ENCODE measurements at regions not wholly inside any gene's neighbourhood (a gene's known extent, or its start where the extent isn't known, plus 50 kb on each side); places are given as distances from the start of the nearest gene placed in this dataset.
"Not testable (repeated sequence)": the region's sequence is repeated elsewhere in the genome, so short reads cannot be mapped to it uniquely, and the experiment has no call there.

- no peak for DNase-seq (ENCODE audit: low spot score)
Observed at GRCh38 chr2:150211164-150211631, 276.3 kb downstream of the RND3 start.

- DNase-seq (ENCODE audit: low spot score) = no peak
Observed at GRCh38 chr2:150209746-150210145, 277.7 kb downstream of the RND3 start.

- no peak for DNase-seq (ENCODE audit: low spot score)
Observed at GRCh38 chr2:150208689-150209088, 278.8 kb downstream of the RND3 start.

- DNase-seq (ENCODE audit: low spot score) = no peak
Observed at GRCh38 chr2:150207979-150208378, 279.5 kb downstream of the RND3 start.

- no peak for DNase-seq (ENCODE audit: low spot score)
Observed at GRCh38 chr2:150204451-150204850, 283.0 kb downstream of the RND3 start.

GRCh38 chr2:150194816-150195215 lies 292.7 kb downstream of the RND3 start:
- DNase-seq (ENCODE audit: low spot score) = not testable (repeated sequence)

- no peak for DNase-seq (ENCODE audit: low spot score)
Observed at GRCh38 chr2:150192701-150193100, 294.8 kb downstream of the RND3 start.

GRCh38 chr2:150191349-150191748 lies 296.1 kb downstream of the RND3 start:
- DNase-seq (ENCODE audit: low spot score) = no peak

GRCh38 chr2:150190546-150190945 lies 296.9 kb downstream of the RND3 start:
- DNase-seq (ENCODE audit: low spot score) = no peak

- DNase-seq (ENCODE audit: low spot score) = no peak
Observed at GRCh38 chr2:150188800-150189199, 298.7 kb downstream of the RND3 start.

- DNase-seq (ENCODE audit: low spot score) = no peak
Observed at GRCh38 chr2:150188177-150188576, 299.3 kb downstream of the RND3 start.

- DNase-seq (ENCODE audit: low spot score) = no peak
Observed at GRCh38 chr2:150182566-150183235, 304.8 kb downstream of the RND3 start.

- no peak for DNase-seq (ENCODE audit: low spot score)
Observed at GRCh38 chr2:150178591-150178990, 308.9 kb downstream of the RND3 start.

GRCh38 chr2:150174971-150175421 lies 312.5 kb downstream of the RND3 start:
- no peak for DNase-seq (ENCODE audit: low spot score)

- no peak for DNase-seq (ENCODE audit: low spot score)
Observed at GRCh38 chr2:150174056-150174805, 313.2 kb downstream of the RND3 start.

GRCh38 chr2:150171065-150171548 lies 316.4 kb downstream of the RND3 start:
- no peak for DNase-seq (ENCODE audit: low spot score)

GRCh38 chr2:150169237-150169629 lies 318.2 kb downstream of the RND3 start:
- DNase-seq (ENCODE audit: low spot score) = no peak

- DNase-seq (ENCODE audit: low spot score) = no peak
Observed at GRCh38 chr2:150168595-150169236, 318.8 kb downstream of the RND3 start.

- no peak for DNase-seq (ENCODE audit: low spot score)
Observed at GRCh38 chr2:150167711-150168110, 319.8 kb downstream of the RND3 start.

GRCh38 chr2:150166313-150167051 lies 321.0 kb downstream of the RND3 start:
- DNase-seq (ENCODE audit: low spot score) = no peak

GRCh38 chr2:150165988-150166312 lies 321.5 kb downstream of the RND3 start:
- DNase-seq (ENCODE audit: low spot score) = no peak

GRCh38 chr2:150165442-150165841 lies 322.0 kb downstream of the RND3 start:
- no peak for DNase-seq (ENCODE audit: low spot score)

Data from cerebellar cortex (tissue), 1 donor.